Nephron progenitor cell (in vitro differentiated cells): ENCODE measurements at regions not wholly inside any gene's neighbourhood (a gene's known extent, or its start where the extent isn't known, plus 50 kb on each side); places are given as distances from the start of the nearest gene placed in this dataset.

Experiments
- DNase-seq: peaks from one replicate; pipeline ENCODE4 v3.0.0; 2021
- H3K27ac Mint-ChIP-seq: 2 replicates; pipeline ENCODE4 v1.8.0; 2021; ENCODE audit warnings: mild to moderate bottlenecking, moderate library complexity, mixed read lengths
- H3K27me3 Mint-ChIP-seq: 2 replicates; pipeline ENCODE4 v1.8.0; 2021; ENCODE audit warnings: mild to moderate bottlenecking, low read depth, mixed read lengths; ENCODE audit not compliant: poor library complexity
- H3K36me3 Mint-ChIP-seq: 2 replicates; pipeline ENCODE4 v1.8.0; 2021; ENCODE audit warnings: low read depth, mixed read lengths
- H3K4me1 Mint-ChIP-seq: 2 replicates; pipeline ENCODE4 v1.8.0; 2021; ENCODE audit warnings: mixed read lengths
- H3K4me3 Mint-ChIP-seq: 2 replicates; pipeline ENCODE4 v1.8.0; 2021; ENCODE audit warnings: mild to moderate bottlenecking, moderate library complexity, mixed read lengths
- H3K9me3 Mint-ChIP-seq: 2 replicates; pipeline ENCODE4 v1.8.0; 2021; ENCODE audit warnings: mild to moderate bottlenecking, moderate library complexity, mixed read lengths
- TF ChIP-seq, protein P1 (sequence below): fragments of 200-600 bp; sonication (generic); IDR thresholded peaks from 2 replicates; pipeline ENCODE4 v1.5.0; 2021; ENCODE audit warnings: antibody characterized with exemption

DNA sequence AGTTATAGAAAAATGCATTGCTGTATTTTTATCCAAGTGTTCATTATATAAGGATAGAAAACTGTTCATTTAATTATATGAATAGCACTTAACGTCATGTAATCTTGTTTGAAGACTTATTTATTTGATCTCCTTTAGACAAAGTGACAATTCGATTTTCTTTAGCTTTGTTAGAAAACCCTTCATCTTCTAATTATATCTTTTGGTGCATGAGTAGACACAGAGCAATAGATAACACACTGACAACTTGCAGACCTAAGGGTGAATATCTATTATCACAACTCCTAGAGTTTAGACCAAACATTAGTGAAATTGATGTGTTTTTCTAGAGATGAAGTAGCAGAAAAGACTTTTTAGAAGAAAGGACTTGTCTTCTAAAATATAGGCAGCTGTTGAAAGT is 446.4 kb upstream of the SEMA6A start:
- Mint-ChIP-seq H3K27me3 (no peaks in the 10 kb centered on the region), H3K4me1 (no peaks in the 10 kb centered on the region), H3K36me3 (no peaks in the 10 kb centered on the region), H3K27ac (no peak overlapping the region), H3K9me3 (no peaks in the 10 kb centered on the region), H3K4me3 (no peak overlapping the region)
- DNase-seq: no peak
- TF ChIP-seq, protein P1, sequence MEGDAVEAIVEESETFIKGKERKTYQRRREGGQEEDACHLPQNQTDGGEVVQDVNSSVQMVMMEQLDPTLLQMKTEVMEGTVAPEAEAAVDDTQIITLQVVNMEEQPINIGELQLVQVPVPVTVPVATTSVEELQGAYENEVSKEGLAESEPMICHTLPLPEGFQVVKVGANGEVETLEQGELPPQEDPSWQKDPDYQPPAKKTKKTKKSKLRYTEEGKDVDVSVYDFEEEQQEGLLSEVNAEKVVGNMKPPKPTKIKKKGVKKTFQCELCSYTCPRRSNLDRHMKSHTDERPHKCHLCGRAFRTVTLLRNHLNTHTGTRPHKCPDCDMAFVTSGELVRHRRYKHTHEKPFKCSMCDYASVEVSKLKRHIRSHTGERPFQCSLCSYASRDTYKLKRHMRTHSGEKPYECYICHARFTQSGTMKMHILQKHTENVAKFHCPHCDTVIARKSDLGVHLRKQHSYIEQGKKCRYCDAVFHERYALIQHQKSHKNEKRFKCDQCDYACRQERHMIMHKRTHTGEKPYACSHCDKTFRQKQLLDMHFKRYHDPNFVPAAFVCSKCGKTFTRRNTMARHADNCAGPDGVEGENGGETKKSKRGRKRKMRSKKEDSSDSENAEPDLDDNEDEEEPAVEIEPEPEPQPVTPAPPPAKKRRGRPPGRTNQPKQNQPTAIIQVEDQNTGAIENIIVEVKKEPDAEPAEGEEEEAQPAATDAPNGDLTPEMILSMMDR: no peak

- Mint-ChIP-seq H3K36me3 (peaks cover 17% of the 10 kb centered on the region), H3K27me3 (no peaks in the 10 kb centered on the region), H3K27ac (no peak overlapping the region), H3K4me3 (no peak overlapping the region), H3K4me1 (peaks cover 5% of the 10 kb centered on the region), H3K9me3 (peaks cover 30% of the 10 kb centered on the region)
- DNase-seq: no peak
- TF ChIP-seq, protein P1: no peak
These were observed 438.8 kb upstream of the SEMA6A start for GRCh38 chr5:117013280-117013877.

- Mint-ChIP-seq H3K9me3 (peaks cover 55% of the 10 kb centered on the region), H3K27ac (no peak overlapping the region), H3K27me3 (peaks cover 3% of the 10 kb centered on the region), H3K36me3 (peaks cover 17% of the 10 kb centered on the region), H3K4me3 (no peak overlapping the region), H3K4me1 (peaks cover 5% of the 10 kb centered on the region)
- TF ChIP-seq, protein P1: no peak
- no peak for DNase-seq
These were observed 436.0 kb upstream of the SEMA6A start for GRCh38 chr5:117010574-117010973.

DNA sequence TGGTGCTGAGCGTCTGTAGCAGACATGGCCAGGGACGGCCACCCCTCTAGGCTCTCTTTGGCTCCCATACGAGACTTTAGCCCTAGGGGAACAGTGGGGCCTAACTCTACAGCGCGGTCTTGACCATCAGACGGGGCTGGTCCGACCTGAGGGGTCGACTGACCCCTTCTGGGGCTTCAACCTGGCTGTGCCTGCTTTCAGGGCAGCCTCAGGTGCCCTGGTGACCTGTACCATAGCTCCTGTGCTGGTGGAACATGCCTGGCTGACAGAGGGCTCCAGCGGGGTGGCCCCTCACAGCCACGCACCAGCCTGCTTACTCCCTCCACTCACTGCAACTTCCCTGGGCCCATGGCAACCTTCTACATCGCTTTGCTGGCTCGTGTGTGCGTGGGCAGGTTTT is 423.4 kb upstream of the SEMA6A start:
- Mint-ChIP-seq H3K27me3 (no peaks in the 10 kb centered on the region), H3K4me1 (no peaks in the 10 kb centered on the region), H3K9me3 (peaks cover 17% of the 10 kb centered on the region)

GRCh38 chr5:116992681-116993080 is 418.1 kb upstream of the SEMA6A start:
- Mint-ChIP-seq H3K4me3 (no peak overlapping the region), H3K36me3 (no peaks in the 10 kb centered on the region), H3K4me1 (no peaks in the 10 kb centered on the region), H3K27me3 (no peaks in the 10 kb centered on the region), H3K27ac (no peak overlapping the region), H3K9me3 (no peaks in the 10 kb centered on the region)
- TF ChIP-seq, protein P1: no peak
- DNase-seq: no peak

More for the DNA sequence above, 423.4 kb upstream of the SEMA6A start:
- Mint-ChIP-seq H3K36me3 (no peaks in the 10 kb centered on the region), H3K4me3 (no peak overlapping the region), H3K27ac (no peak overlapping the region)
- DNase-seq: no peak
- TF ChIP-seq, protein P1: no peak

DNA sequence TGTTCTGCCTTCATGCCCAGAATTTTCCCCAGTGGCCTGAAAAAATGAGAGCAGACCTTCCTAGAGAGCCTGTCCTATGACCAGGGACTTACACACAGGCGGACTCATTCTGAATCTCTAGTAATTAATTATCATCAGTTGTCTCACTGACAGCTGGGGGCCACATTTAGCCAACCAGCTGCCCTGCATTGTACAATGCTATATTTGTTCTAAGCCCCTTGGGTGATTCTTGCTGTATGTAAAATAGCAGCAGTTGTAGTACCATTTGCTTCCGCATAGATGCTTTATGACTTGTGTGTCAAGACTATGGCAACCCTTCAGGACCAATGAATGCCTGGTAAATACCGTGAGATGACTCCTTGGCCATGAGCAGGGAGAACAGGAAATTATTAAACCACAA is 415.4 kb upstream of the SEMA6A start:
- Mint-ChIP-seq H3K9me3 (peaks cover 6% of the 10 kb centered on the region), H3K27ac (no peak overlapping the region), H3K27me3 (no peaks in the 10 kb centered on the region), H3K36me3 (no peaks in the 10 kb centered on the region), H3K4me1 (no peaks in the 10 kb centered on the region), H3K4me3 (no peak overlapping the region)
- TF ChIP-seq, protein P1: no peak
- no peak for DNase-seq
